ENCODE measurements at regions not wholly inside any gene's neighbourhood (a gene's known extent, or its start where the extent isn't known, plus 50 kb on each side); places are given as distances from the start of the nearest gene placed in this dataset.

- TF ChIP-seq CTCF (IDR thresholded peaks at IDR 0.05) (no peak), POLR2A (IDR thresholded peaks at IDR 0.05) (no peak)
Measured at GRCh38 chr6:117188627-117189201, 76.6 kb upstream of the VGLL2 start.

Measured in lower leg skin (tissue), 3 donors.